Heart left ventricle (tissue), 13 donors: ENCODE measurements at regions not wholly inside any gene's neighbourhood (a gene's known extent, or its start where the extent isn't known, plus 50 kb on each side); places are given as distances from the start of the nearest gene placed in this dataset.

Experiments
- POLR2A ChIP-seq, 2 donors: fragments of 450-650 bp; IDR thresholded peaks; one replicate each; pipeline ENCODE4 v1.6.1; 2017; ENCODE audit warnings: antibody characterized with exemption in 2 of 2, mild to moderate bottlenecking in 2 of 2, moderate library complexity in 2 of 2
- TF ChIP-seq, protein P1 (sequence below), 12 donors: fragments of 200-600 bp; sonication (generic) in 4 of 12; IDR thresholded peaks; one replicate each; pipeline versions ENCODE4 v1.5.0 to v1.8.0; 2018 to 2022; ENCODE audit warnings: antibody characterized with exemption in 12 of 12, mild to moderate bottlenecking in 5 of 12
- donor health status: ischemic (EF 13 %, LVEDD 7.1; RV severe dilation, severe dysfunction).
- donor health status: DM: no; HTN: yes; CAD: no.
- donor health status: DM: no; HTN: no; CAD: no.
- donor health status: ischemic (EF 25% LVEDD 6.9; RV normal size, moderate dysfunction).
- donor health status: ischemic (EF 25% LVEDD 5.7; RV mildly dilated, moderate dysfunction).
- donor health status: ischemic (EF 35%, LVEDD 5.7; RV mildly dilated, moderate dysfunction).
- donor health status: nonischemic (EF 11% LVEDD 7.7; RV severe dilation, severe dysfunction).
- donor health status: DM: yes; HTN: yes; CAD: no.
- donor health status: PGD.
- donor health status: ischemic (EF 29% LVEDD 5.4; RV normal size, mild dysfunction).
- donor health status: nonischemic (EF 23%, LVEDD 6.1; RV moderate dilation, normal function).

DNA sequence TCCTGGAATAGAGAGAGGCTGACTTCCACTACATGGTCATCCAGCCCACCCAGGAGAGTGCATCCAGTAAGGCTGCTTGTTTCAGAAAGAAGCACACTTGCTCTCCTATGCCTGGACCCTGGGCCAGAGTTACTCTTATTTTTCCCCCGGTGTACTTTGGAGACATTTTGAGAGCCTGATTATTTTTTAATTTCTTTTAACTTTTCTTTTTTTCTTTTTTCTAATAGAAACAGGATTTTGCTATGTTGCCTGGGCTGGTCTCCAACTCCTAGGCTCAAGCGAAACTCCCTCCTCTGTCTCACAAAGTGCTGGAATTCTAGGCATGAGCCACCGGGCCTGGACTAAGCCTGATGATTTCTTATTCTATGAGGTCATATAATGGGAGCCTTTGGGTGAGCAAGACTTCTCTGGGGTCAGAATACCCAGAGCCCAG, 62.2 kb downstream of the RPL37A start:
- no peak for TF ChIP-seq POLR2A (IDR thresholded peaks at IDR 0.05)
- TF ChIP-seq, protein P1, sequence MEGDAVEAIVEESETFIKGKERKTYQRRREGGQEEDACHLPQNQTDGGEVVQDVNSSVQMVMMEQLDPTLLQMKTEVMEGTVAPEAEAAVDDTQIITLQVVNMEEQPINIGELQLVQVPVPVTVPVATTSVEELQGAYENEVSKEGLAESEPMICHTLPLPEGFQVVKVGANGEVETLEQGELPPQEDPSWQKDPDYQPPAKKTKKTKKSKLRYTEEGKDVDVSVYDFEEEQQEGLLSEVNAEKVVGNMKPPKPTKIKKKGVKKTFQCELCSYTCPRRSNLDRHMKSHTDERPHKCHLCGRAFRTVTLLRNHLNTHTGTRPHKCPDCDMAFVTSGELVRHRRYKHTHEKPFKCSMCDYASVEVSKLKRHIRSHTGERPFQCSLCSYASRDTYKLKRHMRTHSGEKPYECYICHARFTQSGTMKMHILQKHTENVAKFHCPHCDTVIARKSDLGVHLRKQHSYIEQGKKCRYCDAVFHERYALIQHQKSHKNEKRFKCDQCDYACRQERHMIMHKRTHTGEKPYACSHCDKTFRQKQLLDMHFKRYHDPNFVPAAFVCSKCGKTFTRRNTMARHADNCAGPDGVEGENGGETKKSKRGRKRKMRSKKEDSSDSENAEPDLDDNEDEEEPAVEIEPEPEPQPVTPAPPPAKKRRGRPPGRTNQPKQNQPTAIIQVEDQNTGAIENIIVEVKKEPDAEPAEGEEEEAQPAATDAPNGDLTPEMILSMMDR (IDR thresholded peaks at IDR 0.05), result no peak
